ENCODE measurements at regions not wholly inside any gene's neighbourhood (a gene's known extent, or its start where the extent isn't known, plus 50 kb on each side); places are given as distances from the start of the nearest gene placed in this dataset.

GRCh38 chr4:177010418-177010817, 217.7 kb upstream of the VEGFC start:
- TF ChIP-seq CTCF (IDR thresholded peaks at IDR 0.05): no peak
- Histone ChIP-seq H3K9me3 (ENCODE audit: control insufficient read depth in 1 of 2, insufficient read depth in 1 of 2, low read length in 2 of 2) (peaks cover 6 to 14% of the 10 kb centered on the region in 2 experiments), H3K27me3 (ENCODE audit: control insufficient read depth in 1 of 2, insufficient read depth in 2 of 2, low read length in 2 of 2) (no peaks in the 10 kb centered on the region), H3K27ac (ENCODE audit: low read depth in 1 of 2, low read length in 2 of 2) (no peak overlapping the region), H3K36me3 (ENCODE audit: insufficient read depth, low read length) (no peaks in the 10 kb centered on the region), H3K4me3 (ENCODE audit: low read length) (no peak overlapping the region), H3K4me1 (ENCODE audit: insufficient read depth, low read length) (no peaks in the 10 kb centered on the region)
- Mint-ChIP-seq H3K9me3 (peaks cover 6% of the 10 kb centered on the region), H3K4me3 (no peak overlapping the region), H3K27me3 (no peaks in the 10 kb centered on the region), H3K36me3 (ENCODE audit: low read depth) (no peaks in the 10 kb centered on the region), H3K27ac (no peak overlapping the region), H3K4me1 (ENCODE audit: low read depth) (no peaks in the 10 kb centered on the region)
- ATAC-seq (ENCODE audit: poor library complexity) (no peak), DNase-seq (no peak)
- CTCF ChIA-PET: no interaction called here
- POLR2A ChIA-PET: no interaction called here
- intact Hi-C loops (cut with DNase I, micrococcal nuclease): no loop called here

DNA sequence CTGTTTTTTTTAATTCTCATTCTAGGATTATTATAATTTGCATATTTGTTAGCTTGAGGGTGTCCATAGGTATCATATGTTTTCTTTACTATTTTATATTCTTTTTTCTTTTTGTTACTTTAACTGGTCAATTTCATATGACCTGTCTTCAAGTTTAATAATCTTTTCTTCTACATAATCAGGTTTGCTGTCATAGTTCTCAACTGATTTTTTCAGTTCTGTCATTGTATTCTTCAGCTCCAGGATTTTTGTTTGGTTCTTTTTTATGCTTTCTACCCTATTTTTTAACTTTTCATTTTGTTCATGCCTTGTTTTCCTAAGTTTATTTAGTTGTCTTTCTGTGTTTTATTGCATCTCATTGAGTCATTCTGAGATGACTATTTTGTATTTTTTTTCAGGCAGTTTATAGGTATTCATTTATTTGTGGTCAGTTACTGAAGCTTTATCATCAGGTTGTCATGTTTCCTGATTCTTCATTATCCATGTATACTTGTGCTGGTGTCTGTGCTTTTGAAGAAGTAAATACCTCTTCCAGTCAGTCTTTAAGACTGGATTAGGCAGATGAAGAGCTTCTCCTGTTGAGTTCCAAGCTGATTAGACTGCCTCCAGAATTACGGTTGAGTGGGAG, 220.3 kb upstream of the VEGFC start:
- no peaks in the 10 kb centered on the region for H3K4me1 Mint-ChIP-seq (ENCODE audit: low read depth)
- DNase-seq (no peak), ATAC-seq (ENCODE audit: poor library complexity) (no peak)
- Histone ChIP-seq H3K4me3 (ENCODE audit: low read length) (no peak overlapping the region), H3K27ac (ENCODE audit: low read depth in 1 of 2, low read length in 2 of 2) (no peak overlapping the region), H3K27me3 (ENCODE audit: control insufficient read depth in 1 of 2, insufficient read depth in 2 of 2, low read length in 2 of 2) (no peaks in the 10 kb centered on the region), H3K4me1 (ENCODE audit: insufficient read depth, low read length) (no peaks in the 10 kb centered on the region), H3K9me3 (ENCODE audit: control insufficient read depth in 1 of 2, insufficient read depth in 1 of 2, low read length in 2 of 2) (peaks cover 12 to 14% of the 10 kb centered on the region in 2 experiments), H3K36me3 (ENCODE audit: insufficient read depth, low read length) (no peaks in the 10 kb centered on the region)
- no peaks in the 10 kb centered on the region for H3K27me3 Mint-ChIP-seq
- ChIA-PET POLR2A (no interaction called here), CTCF (no interaction called here)
- no peak overlapping the region for H3K27ac Mint-ChIP-seq
- TF ChIP-seq CTCF (IDR thresholded peaks at IDR 0.05): no peak
- intact Hi-C loops (cut with DNase I, micrococcal nuclease): no loop called here
- H3K36me3 Mint-ChIP-seq (ENCODE audit: low read depth): no peaks in the 10 kb centered on the region
- H3K4me3 Mint-ChIP-seq: no peak overlapping the region
- peaks cover 6% of the 10 kb centered on the region for H3K9me3 Mint-ChIP-seq

DNA sequence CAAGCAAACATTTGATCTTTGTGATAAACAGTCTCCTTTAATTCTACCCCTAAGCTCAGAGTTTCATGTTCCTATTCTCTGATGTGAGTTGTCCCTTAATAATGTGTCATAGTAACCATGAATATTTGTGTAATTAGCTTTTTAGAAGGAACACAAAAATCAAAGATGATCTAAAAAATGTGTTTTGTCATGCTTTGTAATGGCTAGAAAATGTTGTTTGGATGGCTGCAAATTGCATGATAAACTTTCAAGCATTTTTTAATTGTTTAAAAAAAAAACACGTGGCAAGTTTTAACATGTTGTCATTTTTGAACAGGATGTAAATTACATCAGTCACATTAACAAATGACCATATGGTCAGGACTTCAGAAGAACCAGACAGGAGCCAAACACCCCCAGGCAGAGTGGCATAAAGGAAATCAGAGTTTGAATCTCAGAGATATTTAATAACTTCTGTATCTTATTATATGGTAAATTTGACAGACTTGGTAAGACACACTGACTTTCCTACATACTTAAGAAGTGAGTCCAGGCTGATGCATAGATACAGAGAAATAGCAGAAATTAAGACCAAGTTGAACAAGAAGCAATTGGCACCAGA, 223.9 kb upstream of the VEGFC start:
- Mint-ChIP-seq H3K27me3 (no peaks in the 10 kb centered on the region), H3K4me3 (no peak overlapping the region), H3K9me3 (peaks cover 14% of the 10 kb centered on the region), H3K27ac (no peak overlapping the region), H3K36me3 (ENCODE audit: low read depth) (no peaks in the 10 kb centered on the region), H3K4me1 (ENCODE audit: low read depth) (no peaks in the 10 kb centered on the region)
- ATAC-seq (ENCODE audit: poor library complexity) (no peak), DNase-seq (no peak)
- no peaks in the 10 kb centered on the region for H3K27me3 ChIP-seq (ENCODE audit: control insufficient read depth in 1 of 2, insufficient read depth in 2 of 2, low read length in 2 of 2)
- TF ChIP-seq CTCF (IDR thresholded peaks at IDR 0.05): no peak
- CTCF ChIA-PET: no interaction called here
- intact Hi-C loops (cut with DNase I, micrococcal nuclease): no loop called here
- no peaks in the 10 kb centered on the region for H3K36me3 ChIP-seq (ENCODE audit: insufficient read depth, low read length)
- H3K27ac ChIP-seq (ENCODE audit: low read depth in 1 of 2, low read length in 2 of 2): no peak overlapping the region
- peaks cover 12 to 14% of the 10 kb centered on the region in 2 experiments for H3K9me3 ChIP-seq (ENCODE audit: control insufficient read depth in 1 of 2, insufficient read depth in 1 of 2, low read length in 2 of 2)
- POLR2A ChIA-PET: no interaction called here
- no peaks in the 10 kb centered on the region for H3K4me1 ChIP-seq (ENCODE audit: insufficient read depth, low read length)
- H3K4me3 ChIP-seq (ENCODE audit: low read length): no peak overlapping the region

All from CD4-positive, alpha-beta T cell (primary cell).